ENCODE measurements at regions not wholly inside any gene's neighbourhood (a gene's known extent, or its start where the extent isn't known, plus 50 kb on each side); places are given as distances from the start of the nearest gene placed in this dataset.
"Not testable (repeated sequence)": the region's sequence is repeated elsewhere in the genome, so short reads cannot be mapped to it uniquely, and the experiment has no call there.

DNA sequence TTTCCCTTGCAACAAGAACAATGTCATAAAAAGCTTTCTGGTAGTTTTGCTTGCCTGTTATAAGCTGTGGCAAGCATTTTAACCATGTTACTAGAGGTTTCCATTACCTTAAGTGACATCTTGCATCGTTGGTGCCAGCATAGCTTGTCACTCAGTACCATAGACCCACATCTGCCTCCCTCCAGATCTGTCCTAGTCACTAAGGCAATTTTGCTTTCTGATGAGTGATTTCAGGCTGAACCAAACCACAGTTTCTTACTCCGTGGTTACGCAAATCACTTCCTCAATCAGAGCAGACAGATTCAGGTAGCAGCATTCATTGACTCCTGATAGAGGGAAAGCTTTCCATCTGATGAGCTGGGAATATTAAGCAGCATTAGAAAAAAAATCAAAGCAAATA is 1057.5 kb upstream of the FAM98A start:
- DNase-seq = no peak

DNA sequence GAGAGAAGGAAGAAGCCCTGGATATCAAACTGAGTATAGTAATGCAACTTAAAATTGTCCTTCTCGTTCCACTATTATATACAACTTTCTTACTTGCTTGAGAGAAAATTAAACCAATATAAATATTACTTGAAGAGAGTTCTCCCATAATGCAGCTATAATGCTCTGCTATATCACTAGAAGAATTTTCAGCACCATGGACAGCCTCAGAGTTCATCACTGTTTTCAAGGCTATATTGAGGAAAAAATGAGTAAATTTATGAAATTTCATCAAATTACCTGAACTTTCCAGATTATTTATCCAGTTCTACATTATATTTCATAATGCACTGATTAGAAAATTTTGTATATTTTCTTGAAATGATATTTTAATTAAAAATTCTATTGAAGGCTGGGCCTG is 1053.5 kb upstream of the FAM98A start:
- DNase-seq = no peak

DNA sequence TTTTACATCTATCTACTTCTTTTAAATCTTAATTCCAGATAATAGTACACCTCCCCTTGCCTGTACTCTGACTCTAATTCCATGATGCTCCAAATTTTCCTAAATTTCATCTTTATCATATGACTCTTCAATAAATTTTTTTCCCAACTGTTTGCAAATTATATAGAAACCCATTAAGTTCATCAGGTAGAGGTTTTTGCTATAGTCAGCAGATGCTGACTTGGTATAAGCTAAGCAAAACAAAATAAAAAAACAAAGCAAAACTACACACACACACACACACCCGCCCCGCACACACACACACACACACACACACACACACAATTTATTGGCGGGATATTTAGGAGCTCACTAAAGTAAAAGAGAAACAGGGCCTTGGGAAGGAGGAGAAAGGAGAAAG is 1047.8 kb upstream of the FAM98A start:
- DNase-seq = no peak

DNA sequence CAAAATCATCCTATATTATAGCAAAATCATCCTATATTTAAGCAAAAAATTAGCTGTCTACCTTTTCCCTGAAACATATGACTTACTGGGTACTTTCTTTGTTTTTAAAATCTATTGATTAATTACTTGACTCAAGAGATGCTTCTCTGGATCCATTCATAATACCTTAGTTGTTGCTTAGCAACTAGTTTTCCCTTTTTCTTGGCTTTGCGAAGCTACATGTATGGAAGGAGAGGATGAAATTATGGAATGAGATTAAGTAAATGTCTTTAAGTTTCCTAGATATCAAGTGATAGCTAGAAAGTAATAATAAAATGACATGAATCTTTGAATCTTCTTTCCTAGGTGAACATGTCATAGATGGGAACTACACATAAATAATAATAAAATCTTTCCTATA is 1033.2 kb upstream of the FAM98A start:
- no peak for DNase-seq

DNA sequence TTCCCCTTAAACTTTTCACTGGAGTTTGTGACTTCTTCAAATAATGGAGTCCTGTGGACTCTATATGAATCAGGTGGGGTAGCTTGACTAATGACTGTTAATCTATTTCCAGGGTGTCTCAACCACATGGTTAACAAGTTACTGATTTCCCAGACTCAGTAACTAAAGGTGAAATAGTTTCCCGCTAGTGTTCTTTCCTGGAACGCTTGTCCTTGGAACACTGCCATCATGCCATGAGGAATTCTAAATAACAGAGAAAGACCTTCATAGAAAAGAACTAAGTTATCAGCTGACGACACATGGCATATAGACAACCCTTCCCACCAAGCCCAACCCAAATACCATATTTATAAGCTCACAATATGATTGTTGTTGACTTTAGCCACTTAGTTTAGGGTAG is 1027.9 kb upstream of the FAM98A start:
- no peak for DNase-seq

DNA sequence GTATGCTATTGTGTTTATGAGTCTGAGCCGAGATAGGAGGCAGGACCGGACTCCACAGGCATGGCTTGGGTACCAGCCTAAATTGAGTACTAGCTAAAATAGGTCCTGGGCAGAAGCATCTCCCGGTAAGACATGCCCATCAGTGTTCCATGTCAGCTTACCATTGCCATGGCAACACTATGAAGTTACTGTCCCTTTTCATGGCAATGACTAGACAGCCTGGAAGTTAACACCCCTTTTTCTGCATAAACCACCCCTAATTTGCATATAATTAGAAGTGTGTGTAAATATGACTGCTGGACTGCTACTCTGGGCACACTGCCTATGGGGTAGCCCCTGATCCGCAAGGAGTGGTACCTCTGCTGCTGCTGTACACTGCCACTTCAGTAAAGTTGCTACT is 1005.1 kb upstream of the FAM98A start:
- no peak for DNase-seq

DNA sequence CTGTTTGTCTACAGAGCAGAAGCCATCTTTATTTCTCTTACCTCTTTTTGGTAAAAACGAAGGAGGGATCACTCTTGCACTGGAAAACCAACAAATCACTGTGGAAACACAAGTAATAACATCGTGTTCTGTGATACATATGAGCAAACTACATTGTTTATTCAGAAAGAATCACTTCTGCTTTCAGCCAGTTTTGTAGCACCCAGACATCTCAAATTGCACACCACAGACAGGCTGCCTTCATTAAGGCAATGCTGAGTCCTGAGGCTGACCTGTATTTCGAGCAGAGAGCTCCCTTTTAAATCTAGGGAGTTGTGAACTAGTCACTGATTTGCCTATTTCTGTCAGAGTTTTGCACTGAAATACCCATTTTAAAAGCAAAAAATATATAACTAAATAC is 1003.2 kb upstream of the FAM98A start:
- no peak for DNase-seq

DNA sequence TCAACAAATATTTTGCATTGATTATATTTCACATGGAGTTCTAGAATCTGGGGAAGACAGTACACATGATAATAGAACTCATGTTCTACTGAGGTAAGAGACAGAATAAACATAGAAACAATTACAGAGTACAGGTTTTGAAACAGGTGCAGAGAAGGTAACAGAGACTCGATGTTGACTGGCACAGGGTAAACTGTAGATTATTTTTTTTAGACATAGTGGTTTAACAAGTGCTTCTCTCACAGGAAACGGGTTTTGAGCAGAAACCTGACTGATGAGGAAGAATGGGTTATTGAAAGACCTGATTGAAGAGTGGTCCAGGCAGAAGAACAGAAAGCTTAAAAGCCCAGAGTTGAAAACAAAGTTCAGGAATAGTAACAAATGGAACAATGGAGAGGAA is 1002.5 kb upstream of the FAM98A start:
- DNase-seq = no peak

DNA sequence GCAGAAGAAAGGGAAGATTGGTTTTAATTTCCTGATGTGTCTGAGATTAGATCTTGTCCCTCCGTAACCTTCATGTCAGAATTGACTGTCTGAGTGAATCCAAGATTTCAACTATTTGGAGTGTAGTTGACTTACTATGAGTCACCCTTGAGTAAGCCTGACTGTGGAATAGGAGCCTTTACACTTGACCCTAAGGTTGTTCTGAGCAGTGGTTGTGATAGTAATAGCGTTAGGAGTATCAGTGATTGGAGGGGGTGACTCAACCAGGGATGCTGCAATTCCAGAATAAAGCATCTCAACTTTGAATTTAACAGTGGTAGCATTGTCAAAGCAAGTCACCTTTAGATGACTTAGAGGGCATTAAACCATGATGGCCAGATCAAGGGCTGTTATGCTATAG is 979.5 kb upstream of the FAM98A start:
- no peak for DNase-seq

DNA sequence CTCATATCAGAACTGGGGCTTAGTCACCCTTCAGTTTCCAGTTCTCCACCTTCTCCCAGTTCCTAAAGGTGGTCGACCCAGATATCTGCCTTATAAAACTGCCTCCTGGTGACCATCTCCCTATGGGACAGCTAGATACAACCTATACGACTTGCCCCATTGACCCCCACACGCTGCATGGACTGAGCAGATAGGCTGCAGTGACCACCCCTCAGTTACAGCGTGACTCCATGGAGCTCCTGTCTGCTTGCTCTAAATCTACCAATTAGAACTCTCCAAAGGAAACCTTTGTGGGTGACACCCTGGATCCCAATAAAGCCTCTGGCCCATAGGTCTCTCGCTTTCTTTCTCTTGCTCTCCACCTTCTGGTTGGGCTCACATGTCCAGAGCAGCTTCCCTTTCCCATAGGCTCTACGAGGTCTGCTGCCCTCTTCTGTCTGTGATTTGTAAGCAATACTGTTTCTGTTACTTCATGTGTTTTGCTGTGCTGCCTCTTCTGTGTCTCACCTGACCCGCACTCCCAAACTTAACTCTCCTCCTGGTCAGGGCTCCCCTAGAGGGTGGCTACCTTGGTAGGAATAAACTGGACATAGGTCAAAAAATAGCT is 971.3 kb upstream of the FAM98A start:
- DNase-seq = no peak

DNA sequence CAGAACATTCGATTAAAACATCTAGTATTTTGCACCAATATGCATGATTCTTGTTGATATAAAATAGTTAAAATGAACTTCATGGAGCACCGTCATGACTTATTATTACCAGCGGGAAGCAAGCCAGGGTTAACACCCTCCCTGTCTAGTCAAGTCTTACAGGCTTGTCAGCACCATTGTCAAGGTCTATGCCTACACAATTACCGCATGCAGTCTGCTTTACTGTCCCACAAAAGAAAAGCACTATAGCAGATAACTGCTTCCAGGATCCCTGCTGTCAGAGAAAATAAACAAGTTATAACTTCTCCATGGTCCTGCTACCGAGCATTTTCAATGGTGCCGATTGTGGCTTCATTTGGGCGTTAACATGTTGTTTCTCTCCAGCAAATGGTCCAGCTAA is 968.0 kb upstream of the FAM98A start:
- no peak for DNase-seq

DNA sequence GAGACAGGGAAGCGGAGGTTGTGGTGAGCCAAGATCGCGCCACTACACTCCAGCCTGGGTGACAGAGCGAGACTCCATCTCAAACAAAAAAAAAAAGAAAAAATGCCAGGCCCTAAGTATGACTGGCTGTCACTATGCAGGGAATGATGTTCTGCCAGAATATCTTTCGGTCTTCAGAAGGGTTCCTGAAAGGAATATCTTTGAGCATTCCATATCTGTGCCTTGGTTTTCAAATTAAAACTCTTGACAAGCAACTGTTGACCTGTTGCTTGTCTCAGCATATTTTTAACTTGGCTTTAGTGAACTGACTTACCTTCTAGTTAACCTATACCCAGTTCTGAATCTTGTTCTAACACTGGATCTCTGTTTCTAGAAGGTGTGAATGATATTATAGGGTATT is 953.2 kb upstream of the FAM98A start:
- no peak for DNase-seq

DNA sequence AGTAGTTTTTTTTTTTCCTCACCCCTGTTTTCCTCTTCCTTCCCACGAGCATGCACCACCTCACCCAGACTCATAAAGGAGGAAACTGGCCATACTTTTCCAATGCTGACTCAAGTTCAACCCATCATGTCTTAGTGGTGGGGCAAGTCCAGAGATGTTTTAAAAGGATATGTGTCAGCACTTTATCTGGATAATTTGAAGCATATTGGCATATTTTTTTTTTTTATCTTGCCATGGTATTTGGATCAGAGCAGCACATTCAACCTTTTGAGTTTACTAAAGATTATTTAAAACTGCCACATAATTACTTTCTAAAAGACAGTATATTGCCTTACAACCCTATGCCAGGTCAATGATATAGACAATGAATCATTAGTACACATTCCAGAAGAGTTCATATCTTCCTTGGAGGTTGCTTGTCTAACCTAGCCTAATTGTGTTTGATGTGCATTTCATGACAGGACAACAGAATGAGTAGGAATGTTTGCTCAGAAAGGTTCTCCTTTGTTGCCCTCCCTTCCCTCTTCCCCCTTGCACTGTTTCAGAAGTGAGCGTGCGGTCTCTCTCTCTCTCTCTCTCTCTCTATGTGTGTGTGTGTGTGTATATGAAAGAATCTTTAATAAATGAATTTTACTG is 950.7 kb upstream of the FAM98A start:
- DNase-seq = no peak

DNA sequence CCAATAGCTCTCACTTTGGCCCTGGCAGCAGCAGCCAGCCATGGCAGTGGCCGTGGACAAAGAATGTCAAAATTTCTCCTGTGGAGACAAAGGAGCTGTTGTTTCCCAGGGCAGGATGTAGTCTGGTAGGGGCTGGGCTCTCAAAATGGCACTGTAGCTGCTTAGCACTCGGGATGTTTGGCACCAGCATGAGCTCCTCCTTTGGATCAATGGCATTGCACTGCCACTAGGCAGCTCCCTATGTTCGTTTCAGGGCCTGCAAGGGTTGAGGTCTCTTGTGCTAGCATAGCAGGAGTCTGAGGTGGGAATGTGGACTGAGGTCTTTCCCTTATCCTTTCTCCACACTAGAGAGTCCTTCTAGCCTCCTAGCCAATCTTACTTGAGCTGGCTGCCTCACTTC is 948.8 kb upstream of the FAM98A start:
- no peak for DNase-seq

DNA sequence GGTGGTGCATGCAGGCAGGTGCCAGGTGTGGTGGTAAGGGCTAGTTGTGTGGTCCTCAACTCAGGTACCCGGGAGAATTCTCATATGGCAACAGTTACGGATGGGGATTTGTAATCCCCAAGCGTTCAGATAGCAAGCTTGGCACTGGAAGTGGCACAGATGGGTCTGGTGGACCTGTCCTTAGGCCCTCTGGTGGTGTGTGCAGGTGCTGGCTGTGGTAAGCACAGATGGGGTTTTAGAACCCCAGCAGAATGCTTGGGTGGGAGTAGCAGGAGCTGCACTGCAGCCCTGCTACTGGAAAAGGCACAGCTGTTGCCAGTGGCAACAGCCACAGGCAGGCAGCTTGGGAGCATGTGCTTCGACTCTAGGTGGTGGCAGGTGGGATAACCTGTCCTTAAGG is 948.2 kb upstream of the FAM98A start:
- DNase-seq = no peak

DNA sequence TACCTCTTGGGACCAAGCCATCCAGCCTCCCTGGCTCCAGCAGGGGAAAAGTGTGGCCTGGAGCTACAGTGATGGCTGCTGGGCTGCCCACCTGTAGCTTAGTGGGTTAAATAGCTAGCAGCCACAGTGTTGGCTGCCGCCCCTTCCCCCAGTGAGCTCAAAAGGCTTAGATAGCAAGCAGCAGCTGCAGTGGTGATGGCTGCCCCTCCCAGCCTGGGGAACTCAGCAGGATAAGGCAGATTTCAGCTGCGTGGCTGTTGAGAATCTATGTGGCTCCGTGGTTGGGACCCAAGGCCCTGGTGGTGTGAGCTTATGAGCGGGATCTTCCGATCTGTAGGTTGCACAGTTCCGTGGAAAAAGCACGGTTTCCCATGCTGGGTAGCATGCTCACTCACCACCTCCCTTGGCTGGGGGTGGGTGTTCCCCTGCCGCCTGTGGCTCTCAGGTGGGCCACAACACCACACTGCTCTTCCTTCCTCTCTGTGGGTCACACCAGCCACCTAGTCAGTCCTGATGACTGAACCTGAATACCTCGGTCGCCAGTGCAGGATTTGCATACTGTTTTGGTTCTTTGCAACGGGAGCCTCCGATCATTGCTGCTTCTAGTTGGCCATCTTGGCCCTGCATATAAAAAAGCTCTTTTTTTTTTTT is 946.5 kb upstream of the FAM98A start:
- no peak for DNase-seq

DNA sequence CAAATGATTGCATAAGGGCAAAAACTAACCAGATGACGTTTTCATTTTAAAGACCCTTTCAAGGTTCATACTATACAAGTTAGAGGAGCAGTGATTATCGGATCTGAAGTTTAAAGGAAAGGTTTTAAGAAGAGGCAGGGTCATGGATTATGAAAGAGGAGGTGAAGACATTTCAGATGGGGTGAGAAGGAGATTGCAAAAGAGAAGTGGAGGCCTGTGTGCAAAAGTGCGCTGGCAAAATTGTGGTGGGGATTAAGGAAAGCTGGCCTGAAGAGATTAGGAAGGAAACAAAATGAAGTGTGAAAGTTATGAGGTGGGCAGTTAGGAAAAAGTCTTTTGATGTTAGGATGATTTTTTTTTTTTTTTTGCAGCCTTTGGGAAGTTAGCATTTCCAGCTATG is 935.7 kb upstream of the FAM98A start:
- DNase-seq = no peak

DNA sequence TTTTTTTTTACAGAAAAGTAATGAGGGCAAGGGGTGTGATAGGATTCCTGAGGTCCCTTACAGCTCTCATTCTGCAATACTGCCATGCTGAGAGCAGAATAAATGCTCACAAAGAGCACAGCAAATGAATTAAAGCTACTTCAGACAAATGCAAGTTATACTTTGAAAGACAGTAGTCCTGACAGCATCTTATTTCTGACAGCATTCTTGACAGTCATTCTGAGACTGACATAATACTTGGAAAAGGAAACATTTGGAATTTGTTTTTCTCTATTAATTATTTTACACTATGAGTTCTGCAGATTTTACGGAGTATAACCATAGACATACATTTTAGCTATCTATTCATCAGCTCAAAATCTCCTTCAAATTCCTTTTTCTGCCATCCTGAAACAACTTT is 935.2 kb upstream of the FAM98A start:
- no peak for DNase-seq

DNA sequence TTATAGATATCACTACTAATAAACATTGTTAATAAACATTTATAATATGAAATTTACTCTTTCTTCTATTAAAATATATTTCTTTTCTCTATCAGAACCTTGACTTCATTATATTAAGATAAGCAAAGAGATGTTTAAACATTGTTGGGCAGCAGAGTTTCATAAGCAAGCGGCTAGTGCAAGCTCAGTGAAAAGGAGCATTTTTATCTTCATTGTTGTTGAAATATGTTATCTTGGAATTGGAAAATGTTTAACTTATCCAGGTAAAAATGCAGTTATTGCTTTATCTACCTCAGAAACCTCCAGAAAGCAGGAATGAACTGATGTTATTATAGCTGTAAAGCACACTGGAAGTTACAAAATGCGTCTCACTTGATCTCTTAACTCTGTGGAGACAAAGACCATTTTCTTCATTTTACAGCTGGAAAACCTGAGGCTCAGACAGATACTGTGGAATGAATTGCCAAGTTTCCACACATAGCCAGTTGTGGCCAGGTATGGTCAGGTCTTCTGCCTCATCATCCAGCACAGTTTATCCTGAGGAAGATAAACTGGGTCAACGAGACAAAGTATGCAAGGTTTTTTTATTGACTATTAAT is 934.6 kb upstream of the FAM98A start:
- DNase-seq = no peak

DNA sequence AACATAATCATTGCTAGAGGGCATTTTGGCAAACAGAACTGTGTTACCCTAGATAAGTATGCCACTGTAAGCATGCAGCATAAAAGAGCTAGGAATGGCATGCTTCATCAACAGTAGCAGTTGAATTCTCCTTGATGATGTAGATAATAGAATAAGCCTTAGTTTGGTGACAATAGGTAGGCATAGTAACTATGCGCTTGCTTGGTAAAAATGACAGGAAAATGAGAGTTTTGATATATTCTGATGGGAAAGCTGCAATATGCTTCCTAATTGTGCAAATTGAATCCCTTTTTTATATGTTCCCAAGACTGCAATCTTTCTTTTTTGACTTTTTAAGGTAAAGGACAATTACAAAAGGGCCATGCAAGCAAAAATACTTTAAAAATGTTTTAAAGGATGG is 930.9 kb upstream of the FAM98A start:
- no peak for DNase-seq

DNA sequence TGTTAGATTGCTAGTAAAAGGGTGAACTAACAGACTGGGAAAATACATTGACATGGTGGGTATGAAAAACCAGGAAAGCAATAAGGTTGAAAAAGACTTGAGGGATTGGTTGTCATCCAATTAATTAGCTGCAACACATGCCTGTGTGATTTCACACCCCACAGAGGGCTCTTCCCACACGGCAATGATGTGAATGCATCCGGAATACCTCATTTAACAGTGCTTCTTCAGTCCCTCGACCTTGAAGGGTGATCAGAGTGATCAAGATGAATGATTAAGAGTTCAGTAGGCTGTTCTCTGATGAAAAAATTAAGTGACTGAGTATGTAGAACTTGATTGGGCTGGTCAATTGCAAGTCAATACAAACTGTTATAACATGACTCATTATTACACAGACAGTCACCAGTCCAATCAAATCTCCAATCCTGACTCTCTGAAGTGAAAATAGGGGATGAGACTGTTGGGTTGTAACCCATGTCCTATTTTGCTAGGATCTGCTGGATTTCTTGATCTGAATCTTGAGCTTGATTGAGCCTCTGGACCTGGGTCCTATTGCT is 924.9 kb upstream of the FAM98A start:
- DNase-seq = no peak

DNA sequence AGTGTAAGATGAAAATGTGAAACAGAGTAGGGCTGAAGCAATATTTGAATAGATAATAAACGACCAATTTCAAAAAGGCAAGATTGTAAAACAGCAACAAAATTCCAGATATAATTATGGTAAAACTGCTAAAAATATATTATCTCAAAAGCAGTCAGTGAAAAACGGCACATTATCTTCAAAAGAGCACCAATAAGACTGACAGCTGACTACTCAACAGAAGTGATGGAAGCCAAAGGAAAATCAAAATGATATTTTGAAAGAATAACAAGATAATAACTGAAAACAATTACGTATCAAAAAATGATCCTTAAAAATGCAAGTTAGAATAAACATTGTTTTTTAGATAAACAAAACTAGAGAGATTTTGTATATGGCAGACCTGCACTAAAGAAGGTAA is 920.6 kb upstream of the FAM98A start:
- no peak for DNase-seq

DNA sequence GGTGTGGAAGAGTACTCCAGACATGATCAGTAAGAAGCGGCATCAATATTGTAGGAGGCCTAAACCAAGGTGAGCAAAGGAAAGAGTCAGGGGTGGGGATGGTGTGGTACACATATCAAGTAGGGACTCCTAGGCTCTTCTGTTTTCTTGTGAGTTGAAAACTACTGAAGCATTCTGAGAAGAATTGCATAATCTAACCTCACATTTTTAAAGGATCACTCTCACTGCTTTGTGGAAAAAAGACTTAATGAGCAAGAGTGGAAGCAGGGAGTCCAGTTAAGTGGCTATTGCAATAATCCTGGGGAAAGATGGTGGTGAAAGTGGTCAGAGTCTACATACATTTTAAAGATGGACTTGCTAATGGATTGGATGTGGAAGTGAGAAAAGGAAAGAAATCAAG is 899.5 kb upstream of the FAM98A start:
- no peak for DNase-seq

DNA sequence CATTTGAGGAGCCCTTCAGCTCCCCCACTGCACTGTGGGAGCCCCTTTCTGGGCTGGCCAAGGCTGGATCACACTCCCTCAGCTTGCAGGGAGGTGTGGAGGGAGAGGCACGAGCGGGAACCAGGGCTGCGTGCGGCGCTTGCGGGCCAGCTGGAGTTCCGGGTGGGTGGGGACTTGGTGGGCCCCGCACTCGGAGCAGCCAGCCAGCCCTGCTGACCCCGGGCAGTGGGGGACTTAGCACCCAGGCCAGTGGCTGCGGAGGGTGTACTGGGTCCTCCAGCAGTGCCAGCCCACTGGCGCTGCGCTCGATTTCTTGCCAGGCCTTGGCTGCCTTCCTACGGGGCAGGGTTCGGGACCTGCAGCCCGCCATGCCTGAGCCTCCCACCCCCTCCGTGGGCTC is 895.1 kb upstream of the FAM98A start:
- not testable (repeated sequence) for DNase-seq
